ENCODE measurements at regions not wholly inside any gene's neighbourhood (a gene's known extent, or its start where the extent isn't known, plus 50 kb on each side); places are given as distances from the start of the nearest gene placed in this dataset.
"Not testable (repeated sequence)": the region's sequence is repeated elsewhere in the genome, so short reads cannot be mapped to it uniquely, and the experiment has no call there.

DNA sequence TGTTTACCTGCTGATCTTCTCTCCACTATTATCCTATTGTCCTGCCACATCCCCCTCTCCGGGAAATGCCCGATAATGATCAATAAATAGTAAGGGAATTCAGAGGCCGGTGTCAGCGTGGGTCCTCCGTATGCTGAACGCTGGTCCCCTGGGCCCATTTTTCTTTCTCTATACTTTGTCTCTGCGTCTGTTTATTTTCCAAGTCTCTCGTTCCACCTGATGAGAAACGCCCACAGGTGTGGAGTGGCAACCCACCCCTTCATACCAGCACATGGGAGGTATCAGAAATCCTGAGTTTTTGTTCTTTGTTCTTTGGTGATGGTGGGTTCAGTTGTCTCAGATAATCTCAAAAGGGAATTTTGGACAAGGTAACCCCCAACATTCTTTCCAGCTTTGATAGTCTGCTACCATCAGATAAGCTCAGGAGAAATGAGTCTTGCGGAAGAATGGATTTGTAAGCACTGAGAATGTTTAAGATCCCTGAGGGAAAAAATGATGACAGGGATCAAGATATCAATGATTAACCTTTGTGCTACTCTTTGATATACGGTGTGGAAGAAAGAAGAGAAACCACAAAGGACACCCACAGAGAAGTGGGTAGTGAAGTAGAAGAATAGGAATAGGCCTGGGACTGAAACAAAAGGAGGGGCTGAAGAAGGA, 117.9 kb downstream of the CEP44 start:
- Histone ChIP-seq H3K27ac (ENCODE audit: low read depth, low read length) (no peak overlapping the region), H3K4me3 (ENCODE audit: low read depth, low read length) (no peak overlapping the region), H3K9me3 (ENCODE audit: control insufficient read depth, insufficient read depth, low read length) (no peaks in the 10 kb centered on the region), H3K27me3 (ENCODE audit: control insufficient read depth, insufficient read depth, low read length) (no peaks in the 10 kb centered on the region)
- CTCF ChIA-PET = no interaction called here
- TF ChIP-seq, protein P1, sequence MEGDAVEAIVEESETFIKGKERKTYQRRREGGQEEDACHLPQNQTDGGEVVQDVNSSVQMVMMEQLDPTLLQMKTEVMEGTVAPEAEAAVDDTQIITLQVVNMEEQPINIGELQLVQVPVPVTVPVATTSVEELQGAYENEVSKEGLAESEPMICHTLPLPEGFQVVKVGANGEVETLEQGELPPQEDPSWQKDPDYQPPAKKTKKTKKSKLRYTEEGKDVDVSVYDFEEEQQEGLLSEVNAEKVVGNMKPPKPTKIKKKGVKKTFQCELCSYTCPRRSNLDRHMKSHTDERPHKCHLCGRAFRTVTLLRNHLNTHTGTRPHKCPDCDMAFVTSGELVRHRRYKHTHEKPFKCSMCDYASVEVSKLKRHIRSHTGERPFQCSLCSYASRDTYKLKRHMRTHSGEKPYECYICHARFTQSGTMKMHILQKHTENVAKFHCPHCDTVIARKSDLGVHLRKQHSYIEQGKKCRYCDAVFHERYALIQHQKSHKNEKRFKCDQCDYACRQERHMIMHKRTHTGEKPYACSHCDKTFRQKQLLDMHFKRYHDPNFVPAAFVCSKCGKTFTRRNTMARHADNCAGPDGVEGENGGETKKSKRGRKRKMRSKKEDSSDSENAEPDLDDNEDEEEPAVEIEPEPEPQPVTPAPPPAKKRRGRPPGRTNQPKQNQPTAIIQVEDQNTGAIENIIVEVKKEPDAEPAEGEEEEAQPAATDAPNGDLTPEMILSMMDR (IDR thresholded peaks at IDR 0.05; ENCODE audit: low read depth, low read length) = no peak
- no peak for DNase-seq (ENCODE audit: low read depth, low spot score)
- POLR2A ChIA-PET = no interaction called here

DNA sequence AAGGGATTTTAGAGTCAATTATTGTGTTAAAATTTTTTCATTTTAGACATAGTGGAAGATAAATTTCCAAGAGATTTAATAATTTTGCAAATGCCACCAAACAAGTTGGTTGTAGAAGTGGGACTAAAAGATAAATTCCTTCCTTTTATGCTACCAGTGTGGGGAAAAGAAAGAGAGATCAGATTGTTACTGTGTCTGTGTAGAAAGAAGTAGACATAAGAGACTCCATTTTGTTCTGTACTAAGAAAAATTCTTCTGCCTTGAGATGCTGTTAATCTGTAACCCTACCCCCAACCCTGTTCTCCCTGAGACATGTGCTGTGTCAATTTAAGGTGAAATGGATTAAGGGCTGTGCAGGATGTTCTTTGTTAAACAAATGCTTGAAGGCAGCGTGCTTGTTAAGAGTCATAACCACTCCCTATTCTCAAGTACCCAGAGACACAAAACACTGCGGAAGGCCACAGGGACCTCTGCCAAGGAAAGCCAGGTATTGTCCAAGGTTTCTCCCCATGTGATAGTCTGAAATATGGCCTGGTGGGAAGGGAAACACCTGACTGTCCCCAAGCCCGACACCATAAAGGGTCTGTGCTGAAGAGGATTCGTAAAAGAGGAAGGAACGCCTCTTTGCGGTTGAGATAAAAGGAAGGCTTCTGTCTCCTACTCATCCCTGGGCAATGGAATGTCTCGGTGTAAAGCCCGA, 117.0 kb downstream of the CEP44 start:
- H3K4me3 ChIP-seq (ENCODE audit: low read depth, low read length); POLR2A ChIA-PET; DNase-seq (ENCODE audit: low read depth, low spot score); H3K27me3 ChIP-seq (ENCODE audit: control insufficient read depth, insufficient read depth, low read length); H3K27ac ChIP-seq (ENCODE audit: low read depth, low read length); CTCF ChIA-PET; H3K9me3 ChIP-seq (ENCODE audit: control insufficient read depth, insufficient read depth, low read length): not testable (repeated sequence)

DNA sequence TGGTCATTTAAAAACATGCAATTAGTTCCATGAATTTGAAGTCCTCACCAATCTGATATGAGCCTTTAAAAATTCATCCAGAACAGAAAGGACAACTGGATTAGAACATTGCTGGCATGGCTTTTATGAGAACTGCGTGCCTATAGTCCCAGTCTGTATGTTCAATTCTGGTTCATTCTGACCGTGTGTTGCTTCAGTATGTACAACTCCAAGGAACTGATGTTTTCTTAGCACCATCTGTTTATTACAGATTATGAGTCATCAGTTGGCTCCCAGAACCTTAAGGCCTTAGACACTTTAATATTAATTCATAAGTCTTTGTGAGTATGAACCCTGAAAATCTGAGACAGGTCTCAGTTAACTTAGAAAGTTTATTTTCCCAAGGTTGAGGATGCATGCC, 115.0 kb downstream of the CEP44 start:
- Histone ChIP-seq H3K27ac (ENCODE audit: low read depth, low read length) (no peak overlapping the region), H3K4me3 (ENCODE audit: low read depth, low read length) (no peak overlapping the region), H3K27me3 (ENCODE audit: control insufficient read depth, insufficient read depth, low read length) (no peaks in the 10 kb centered on the region), H3K9me3 (ENCODE audit: control insufficient read depth, insufficient read depth, low read length) (no peaks in the 10 kb centered on the region)
- ChIA-PET POLR2A (no interaction called here), CTCF (no interaction called here)
- TF ChIP-seq, protein P1 (IDR thresholded peaks at IDR 0.05; ENCODE audit: low read depth, low read length) = no peak
- peak; percentile 34 for DNase-seq (ENCODE audit: low read depth, low spot score)

DNA sequence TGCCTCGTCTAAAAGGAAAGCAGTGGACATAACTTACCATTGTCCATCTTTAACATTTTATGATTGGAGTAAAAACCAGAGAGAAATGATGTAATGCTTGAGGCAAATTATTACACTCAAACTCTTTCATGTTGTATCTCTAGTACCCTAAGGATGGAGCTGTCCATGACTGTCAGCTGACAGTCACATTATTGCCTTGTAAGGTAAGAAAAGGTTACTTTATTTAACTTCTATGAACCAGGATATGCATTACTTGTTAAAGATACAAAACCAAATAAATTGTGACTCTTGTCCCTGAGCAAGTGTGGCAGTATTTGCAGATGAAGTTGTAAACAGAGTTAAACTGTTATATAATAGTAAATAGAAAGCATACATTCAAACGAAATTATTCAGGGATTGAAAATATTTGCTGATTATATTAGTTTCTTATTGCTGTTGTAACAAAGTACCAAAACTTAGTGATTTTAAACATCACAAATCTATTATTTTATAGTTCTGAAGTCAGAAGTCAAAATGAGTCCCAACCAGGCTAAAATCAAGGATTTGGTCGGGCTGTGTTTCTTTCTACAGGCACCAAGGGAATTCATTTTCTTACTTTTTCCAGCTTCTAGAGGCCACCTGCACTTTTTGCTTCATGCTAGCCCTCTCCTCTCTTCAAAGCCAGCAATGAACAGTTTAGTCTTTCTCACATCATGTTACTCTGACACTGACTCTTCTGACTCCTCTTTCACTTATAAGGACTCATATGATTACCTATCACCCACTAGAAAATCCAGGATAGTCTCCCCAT, 113.8 kb downstream of the CEP44 start:
- CTCF ChIA-PET = interaction anchor here (0.5 kb wide), 1 partner anchor 34 kb away, joined by 3 read pairs; no protein-coding TSS in a partner anchor

DNA sequence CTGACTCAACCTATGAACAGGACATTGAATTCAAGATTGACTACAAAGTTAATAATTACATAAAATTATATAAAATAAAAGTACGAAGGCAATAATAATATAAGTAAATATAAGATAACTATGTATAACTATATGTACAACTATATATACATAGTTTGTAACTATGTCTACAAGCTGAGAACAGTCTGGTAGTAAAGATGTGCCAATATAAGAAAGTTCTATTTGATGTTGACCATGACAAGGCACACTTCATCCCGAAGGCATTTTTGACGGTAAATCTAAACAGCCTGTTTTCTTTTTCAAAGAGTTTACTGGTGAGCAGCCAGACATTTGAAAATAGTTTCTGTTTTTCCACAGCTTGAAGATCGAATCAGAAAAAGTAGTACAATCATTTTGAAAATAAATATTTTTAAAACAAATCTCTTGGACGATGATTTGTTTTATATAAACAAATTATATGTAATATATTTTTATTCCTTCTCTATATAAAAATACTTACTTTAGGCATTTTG, 112.9 kb downstream of the CEP44 start:
- Histone ChIP-seq H3K27me3 (ENCODE audit: control insufficient read depth, insufficient read depth, low read length) (no peaks in the 10 kb centered on the region), H3K27ac (ENCODE audit: low read depth, low read length) (no peak overlapping the region), H3K4me3 (ENCODE audit: low read depth, low read length) (no peak overlapping the region), H3K9me3 (ENCODE audit: control insufficient read depth, insufficient read depth, low read length) (no peaks in the 10 kb centered on the region)
- CTCF ChIA-PET = interaction anchor here (0.5 kb wide), 1 partner anchor 35 kb away, joined by 3 read pairs; no protein-coding TSS in a partner anchor
- no peak for DNase-seq (ENCODE audit: low read depth, low spot score)
- POLR2A ChIA-PET = no interaction called here
- TF ChIP-seq, protein P1 (IDR thresholded peaks at IDR 0.05; ENCODE audit: low read depth, low read length) = no peak

More for the DNA sequence above, 113.8 kb downstream of the CEP44 start:
- no peaks in the 10 kb centered on the region for H3K9me3 ChIP-seq (ENCODE audit: control insufficient read depth, insufficient read depth, low read length)
- no peaks in the 10 kb centered on the region for H3K27me3 ChIP-seq (ENCODE audit: control insufficient read depth, insufficient read depth, low read length)
- POLR2A ChIA-PET = no interaction called here
- no peak overlapping the region for H3K27ac ChIP-seq (ENCODE audit: low read depth, low read length)
- no peak overlapping the region for H3K4me3 ChIP-seq (ENCODE audit: low read depth, low read length)
- no peak for DNase-seq (ENCODE audit: low read depth, low spot score)
- TF ChIP-seq, protein P1 (IDR thresholded peaks at IDR 0.05; ENCODE audit: low read depth, low read length) = no peak

Measured in AG04450 (cell line).